ENCODE measurements at regions not wholly inside any gene's neighbourhood (a gene's known extent, or its start where the extent isn't known, plus 50 kb on each side); places are given as distances from the start of the nearest gene placed in this dataset.
"Not testable (repeated sequence)": the region's sequence is repeated elsewhere in the genome, so short reads cannot be mapped to it uniquely, and the experiment has no call there.

- no peak for DNase-seq (ENCODE audit: low read depth, low spot score)
Observed at GRCh38 chr7:27410812-27411544, 168.4 kb downstream of the EVX1 start.

DNA sequence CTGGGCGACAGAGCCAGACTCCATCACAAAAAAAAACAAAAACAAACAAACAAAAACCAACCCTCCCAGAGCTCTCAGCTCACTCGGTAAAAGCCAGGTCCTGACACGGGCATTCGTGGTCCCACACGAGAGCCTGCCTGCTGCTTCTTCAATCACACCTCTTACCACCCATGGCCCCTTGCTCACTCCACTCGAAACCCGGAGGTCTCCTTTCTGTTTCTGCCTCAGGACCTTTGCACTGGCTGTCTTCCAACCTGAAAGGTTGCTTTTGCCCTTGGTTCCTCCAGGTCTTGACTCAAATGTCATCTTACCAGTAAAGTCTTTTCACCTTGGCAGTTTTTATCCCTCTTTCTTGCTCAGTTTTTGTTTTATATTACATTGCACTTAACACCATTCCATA, 169.6 kb downstream of the EVX1 start:
- no peak for DNase-seq (ENCODE audit: low read depth, low spot score)

DNA sequence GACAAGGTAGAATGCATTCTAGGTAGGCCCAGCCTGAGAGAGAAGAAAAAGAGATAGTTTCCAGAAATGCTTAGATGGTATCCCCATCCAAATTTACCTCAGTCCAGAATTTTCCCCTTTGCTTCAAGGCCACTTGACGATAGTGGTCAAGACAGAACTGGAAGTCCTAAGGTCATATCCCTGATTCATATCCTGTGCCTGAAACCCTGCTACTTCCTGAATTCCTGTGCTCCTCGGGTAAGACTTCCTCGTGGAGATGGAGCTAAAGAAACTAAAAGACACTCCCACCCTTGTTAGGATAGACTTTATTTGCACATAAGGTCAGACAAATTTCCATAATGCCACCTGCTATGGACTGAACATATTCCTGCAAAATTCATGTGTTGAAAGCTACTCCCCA, 175.9 kb downstream of the EVX1 start:
- DNase-seq (ENCODE audit: low read depth, low spot score): no peak

GRCh38 chr7:27419581-27420177, 177.1 kb downstream of the EVX1 start:
- no peak for DNase-seq (ENCODE audit: low read depth, low spot score)

- DNase-seq (ENCODE audit: low read depth, low spot score): no peak
Observed at GRCh38 chr7:27420702-27421101, 178.1 kb downstream of the EVX1 start.

GRCh38 chr7:27423290-27423689, 180.7 kb downstream of the EVX1 start:
- DNase-seq (ENCODE audit: low read depth, low spot score): no peak

DNA sequence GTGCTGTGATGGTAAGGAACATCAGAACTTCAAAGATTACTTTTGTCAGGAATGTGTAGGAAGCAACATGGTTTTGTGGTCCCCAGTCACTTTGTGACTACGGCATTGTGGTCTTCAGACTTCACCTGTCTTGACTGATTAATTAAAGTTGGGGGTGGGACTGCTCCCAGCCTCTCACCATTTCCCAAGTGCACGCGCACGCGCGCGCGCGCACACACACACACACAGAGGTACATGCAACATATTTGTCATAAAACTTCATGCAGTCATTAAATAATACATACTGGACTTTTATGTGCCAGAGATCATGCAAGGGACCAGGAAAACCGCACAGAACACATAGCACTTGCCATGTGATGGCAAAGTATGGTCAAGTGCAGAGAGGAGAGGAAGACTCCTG, 181.2 kb downstream of the EVX1 start:
- no peak for DNase-seq (ENCODE audit: low read depth, low spot score)

DNA sequence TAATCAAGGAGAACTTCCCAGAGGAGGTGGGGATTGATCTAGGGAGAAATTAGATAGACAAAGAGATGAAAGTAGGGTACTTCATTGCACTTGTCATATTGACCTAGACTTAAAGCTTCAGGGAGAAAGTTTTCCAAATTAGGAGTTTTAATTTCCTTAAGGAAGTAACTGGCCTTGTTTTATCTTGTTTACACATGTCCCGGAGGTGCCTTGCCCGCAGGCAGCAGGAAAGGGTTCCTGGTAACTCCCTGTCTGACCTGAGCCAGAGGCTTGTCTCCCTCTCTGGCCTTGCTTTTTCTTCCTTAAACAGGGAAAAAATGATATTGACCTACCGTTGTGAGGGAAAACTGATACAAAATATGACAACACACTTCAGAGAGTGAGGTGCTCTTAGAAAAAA, 181.6 kb downstream of the EVX1 start:
- DNase-seq (ENCODE audit: low read depth, low spot score): no peak

DNA sequence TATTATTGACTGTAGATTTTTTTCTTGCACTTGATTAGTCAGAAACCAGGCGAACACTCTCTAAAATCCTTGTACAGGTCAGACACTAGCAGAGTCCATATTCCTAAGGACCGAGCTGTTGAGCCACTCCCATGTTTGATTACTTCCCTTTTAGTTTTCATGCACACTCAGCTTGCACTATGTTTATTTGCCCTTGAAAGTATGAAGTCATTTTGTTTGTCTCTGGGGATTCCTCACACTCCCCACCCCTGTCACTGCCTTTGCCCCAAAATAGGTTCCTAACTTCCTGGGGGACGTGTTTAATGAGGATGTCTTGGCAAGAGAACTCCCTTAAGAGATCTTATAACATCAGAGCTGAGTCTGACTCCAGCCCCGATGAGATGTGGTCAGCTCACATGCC, 182.1 kb downstream of the EVX1 start:
- DNase-seq (ENCODE audit: low read depth, low spot score): no peak

DNA sequence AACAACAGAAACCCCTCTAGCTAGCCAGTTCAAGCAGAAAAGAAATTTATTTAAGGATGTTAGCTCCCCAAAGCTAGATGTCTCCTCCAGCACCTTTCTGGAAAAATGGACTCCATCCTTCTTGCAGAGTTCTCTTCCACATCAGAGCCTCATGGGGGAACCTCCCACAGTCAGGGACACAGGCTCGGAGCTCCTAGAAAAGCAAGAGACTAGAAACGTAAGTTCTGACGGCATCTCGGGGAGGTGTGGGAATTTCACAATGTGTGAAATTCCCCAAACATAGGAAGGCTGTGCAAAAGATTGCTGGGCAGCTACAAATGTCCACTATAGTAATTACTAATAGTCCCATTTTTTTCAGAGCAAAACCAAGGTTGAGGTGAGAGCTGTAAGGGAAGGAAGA, 184.8 kb downstream of the EVX1 start:
- no peak for DNase-seq (ENCODE audit: low read depth, low spot score)

DNA sequence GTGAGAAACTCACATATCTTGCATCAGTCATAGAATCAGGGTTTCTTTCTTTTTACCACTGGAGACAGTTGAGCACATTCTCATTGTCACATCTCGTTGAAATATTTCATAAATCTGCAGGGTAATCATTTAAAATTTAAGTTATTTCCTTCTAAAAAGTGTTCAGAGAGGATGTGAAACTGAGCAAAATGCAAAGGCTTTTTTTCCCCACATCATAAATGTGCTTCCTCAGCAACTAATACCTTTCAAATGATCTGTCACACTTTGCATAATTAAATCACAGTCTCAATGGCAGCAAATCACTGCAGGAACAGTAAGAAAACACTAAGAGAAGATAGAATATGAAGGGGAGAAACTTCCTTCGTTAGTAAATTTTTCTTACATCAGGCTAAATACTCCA, 187.5 kb downstream of the EVX1 start:
- DNase-seq (ENCODE audit: low read depth, low spot score): no peak

DNA sequence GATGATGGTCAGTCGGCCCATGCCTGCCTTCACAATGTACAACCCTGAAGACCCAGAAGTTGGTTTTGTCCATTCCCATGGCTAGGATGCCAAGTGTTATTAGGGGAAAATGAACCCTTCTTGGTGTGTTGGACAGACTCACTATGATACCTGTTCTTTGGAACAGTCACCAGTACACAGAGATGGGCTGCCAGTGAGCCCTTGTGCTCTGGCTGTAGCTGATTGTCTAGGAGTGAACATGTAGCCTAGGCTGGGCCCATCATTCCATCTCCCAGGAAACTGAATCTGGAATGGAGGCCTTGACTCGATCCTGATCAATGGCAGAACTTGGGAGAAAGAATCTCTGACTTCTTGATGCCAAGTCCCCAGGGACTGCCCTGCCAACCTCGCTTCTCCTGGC, 188.9 kb downstream of the EVX1 start:
- DNase-seq (ENCODE audit: low read depth, low spot score): no peak

DNA sequence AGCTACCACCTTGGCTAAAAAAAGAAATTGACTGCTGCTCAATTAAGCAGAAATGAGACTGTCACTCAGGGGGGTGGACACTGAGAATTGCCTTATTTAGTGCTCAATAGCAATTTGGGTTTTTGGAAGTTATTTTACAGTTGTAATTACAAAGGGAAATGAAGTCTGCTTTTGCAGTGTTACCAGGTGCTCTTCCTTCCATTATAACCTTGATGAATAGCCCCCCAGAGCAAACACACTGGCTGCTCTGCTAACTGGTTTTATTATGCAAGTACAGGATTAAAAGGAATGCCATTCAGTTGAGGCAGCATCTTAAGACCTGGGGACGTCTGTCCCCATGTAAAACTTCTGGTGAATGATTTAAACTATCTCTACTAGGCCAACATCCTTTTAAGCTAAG, 191.0 kb downstream of the EVX1 start:
- no peak for DNase-seq (ENCODE audit: low read depth, low spot score)

DNA sequence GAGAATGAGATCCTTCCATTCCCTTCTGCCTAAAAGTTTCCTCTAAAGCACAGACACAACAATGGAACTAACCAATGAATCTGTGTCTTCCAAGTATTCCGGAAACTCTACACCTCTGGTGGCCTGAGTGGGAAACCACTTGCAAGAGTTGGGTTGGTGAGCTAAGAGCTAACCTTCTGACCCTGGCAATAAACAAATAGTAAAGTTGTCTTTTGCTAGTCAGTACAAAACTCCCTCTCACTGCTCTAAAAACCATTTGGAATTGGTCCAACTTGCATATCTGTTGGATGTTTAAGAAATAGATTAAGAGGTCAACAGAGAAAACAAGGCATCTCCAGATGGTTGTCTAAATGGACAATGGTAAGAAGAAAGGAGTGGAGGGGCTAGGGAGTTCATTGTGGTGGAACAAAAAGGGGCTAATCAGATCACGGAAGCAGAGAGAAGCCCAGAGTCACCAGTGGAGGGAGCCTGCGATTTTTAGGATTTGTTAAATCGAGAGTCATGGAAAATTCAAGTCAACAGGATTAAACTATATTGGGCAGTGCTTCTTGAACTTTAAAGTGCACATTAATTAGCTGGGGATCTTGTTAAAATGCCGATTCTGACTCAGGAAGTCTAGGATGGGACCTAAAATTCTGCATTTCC, 192.3 kb downstream of the EVX1 start:
- no peak for DNase-seq (ENCODE audit: low read depth, low spot score)

DNA sequence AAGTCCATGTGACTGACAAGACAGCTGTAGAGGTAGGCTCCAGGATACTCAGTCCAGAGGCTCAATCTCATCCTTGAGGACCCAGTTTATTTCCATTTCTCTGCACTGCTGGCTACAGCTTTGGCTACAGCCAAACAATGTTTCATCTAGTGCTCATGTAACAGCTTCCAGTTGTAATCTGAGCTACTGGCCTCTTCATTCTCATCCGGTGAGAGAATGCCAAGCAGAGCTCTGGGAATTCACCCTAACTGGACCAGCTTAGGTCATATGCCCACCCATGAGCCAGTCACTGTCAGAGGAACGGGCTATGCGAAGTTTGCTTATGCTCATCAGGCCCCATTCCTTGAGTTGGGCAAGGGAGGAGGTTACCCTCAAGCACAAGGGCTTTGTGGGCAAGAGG, 192.9 kb downstream of the EVX1 start:
- DNase-seq (ENCODE audit: low read depth, low spot score): no peak

DNA sequence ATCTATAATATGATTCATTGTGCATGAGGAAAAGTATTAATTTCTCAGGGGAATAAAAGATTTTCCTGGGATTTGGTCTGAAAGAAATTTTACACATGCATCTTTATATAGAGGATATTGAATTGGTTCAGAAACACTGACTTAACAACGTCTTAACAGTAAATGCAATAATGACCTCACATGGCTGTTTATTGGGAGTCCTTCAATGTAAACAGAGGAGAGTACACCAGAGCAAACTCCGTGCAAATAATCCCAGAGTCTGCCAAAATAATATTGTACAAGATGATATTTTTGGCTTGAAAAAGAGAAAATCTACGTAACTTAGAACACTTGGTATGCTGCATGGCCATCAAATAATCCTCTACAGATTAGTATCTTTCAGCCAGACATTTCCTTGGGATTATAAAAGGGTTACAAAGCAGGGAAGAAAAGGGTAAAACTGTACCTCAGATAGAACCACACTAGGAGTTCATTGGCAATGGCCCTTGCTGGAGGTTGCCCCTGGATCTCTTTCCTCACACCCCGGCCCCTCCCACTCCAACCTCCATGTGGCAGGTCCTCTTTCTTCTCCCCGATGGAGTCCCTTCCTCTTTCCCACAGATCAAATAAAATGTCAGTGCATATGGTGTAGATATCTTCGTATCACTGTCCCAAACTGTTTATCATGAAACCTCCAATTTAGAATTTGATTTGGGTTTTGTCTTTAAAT, 196.4 kb downstream of the EVX1 start:
- no peak for DNase-seq (ENCODE audit: low read depth, low spot score)

GRCh38 chr7:27442455-27442854, 199.9 kb downstream of the EVX1 start:
- DNase-seq (ENCODE audit: low read depth, low spot score): no peak

GRCh38 chr7:27449046-27449445, 206.4 kb downstream of the EVX1 start:
- DNase-seq (ENCODE audit: low read depth, low spot score): not testable (repeated sequence)

- DNase-seq (ENCODE audit: low read depth, low spot score): no peak
Observed at GRCh38 chr7:27453702-27454405, 208.8 kb downstream of the HIBADH start.

DNA sequence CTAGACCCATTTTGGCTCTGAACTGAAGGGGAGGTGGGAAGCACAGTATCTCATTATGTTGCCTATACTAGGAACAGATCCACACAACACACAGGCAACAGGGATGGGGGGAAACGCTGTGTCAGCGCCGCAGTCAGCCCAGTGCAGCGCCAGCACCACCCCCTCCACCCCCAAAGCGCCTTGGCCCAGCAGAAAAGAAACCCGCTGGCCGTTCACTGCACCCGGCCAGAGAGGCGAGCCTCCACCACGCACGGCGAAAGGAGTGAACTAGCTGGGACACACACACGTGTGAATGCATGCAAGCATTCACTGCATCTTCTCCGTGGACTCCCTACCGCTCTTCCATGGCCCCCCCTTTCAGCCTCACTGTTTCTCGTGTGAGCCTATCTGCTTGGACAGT, 205.6 kb downstream of the HIBADH start:
- not testable (repeated sequence) for DNase-seq (ENCODE audit: low read depth, low spot score)

DNA sequence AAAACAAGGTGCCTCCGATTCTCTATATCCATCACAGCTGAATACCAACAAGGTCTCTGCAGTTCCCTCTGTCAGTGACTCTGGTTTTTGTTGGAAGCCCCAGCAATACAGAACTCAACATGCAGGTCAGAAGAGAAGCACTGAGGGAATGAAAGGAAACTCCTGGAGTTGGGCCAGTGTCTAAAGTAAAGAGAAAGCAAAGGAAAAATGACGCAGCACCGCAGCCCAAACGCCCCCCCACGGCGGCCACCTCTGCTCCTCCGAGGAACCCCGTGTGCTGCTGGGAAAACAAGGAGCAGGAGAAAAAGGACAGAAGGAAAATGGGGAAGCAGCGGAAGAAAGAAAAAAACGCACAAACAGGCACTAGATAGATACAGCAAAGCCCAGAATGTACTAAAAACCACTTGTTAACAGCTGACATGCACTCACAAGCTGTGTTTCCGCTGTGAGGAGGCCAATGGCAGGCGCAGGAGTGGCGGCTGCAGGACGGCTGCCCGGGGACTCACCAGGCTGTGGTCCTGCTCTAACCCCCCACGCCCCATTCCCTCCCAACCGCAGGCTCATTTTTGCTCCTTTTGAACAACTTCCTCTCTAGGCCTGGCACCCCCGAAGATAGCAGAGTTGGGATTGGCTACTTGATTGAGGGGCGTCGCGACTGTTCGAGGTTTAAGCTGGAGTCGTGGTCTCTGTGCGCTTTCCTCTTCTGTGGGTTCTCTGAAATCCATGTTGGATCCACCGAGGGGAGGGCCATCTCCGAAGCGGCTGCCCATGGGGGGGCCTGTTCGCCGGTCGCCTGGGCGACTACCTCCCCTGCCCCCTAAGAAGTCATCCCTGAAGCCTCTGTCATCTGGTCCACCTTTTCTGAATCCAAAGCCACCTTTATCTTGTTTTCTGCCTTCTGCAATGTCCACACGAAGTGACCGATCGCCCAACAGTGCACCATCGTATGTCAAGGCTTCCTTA, 204.8 kb downstream of the HIBADH start:
- DNase-seq (ENCODE audit: low read depth, low spot score): not testable (repeated sequence)
